HT-29 (cell line): ENCODE measurements at regions not wholly inside any gene's neighbourhood (a gene's known extent, or its start where the extent isn't known, plus 50 kb on each side); places are given as distances from the start of the nearest gene placed in this dataset.
A peak's percentile ranks its signal among the peaks of the same experiment; 100 is the strongest.
"Not testable (repeated sequence)": the region's sequence is repeated elsewhere in the genome, so short reads cannot be mapped to it uniquely, and the experiment has no call there.

Experiments used
- DNase-seq: peaks from one replicate; pipeline ENCODE4 v3.0.0-alpha.2; 2015; ENCODE audit warnings: low spot score

GRCh38 chrX:95973456-95974095 is 711.1 kb upstream of the DIAPH2 start:
- not testable (repeated sequence) for DNase-seq

GRCh38 chrX:95974096-95974470 is 710.6 kb upstream of the DIAPH2 start:
- no peak for DNase-seq

- DNase-seq: no peak
Measured at GRCh38 chrX:95974890-95975289, 709.8 kb upstream of the DIAPH2 start.

- no peak for DNase-seq
Measured at GRCh38 chrX:95995583-95995982, 689.1 kb upstream of the DIAPH2 start.

GRCh38 chrX:95996294-95996693 is 688.3 kb upstream of the DIAPH2 start:
- no peak for DNase-seq

GRCh38 chrX:96002431-96002830 is 682.2 kb upstream of the DIAPH2 start:
- DNase-seq: no peak

GRCh38 chrX:96004386-96004785 is 680.3 kb upstream of the DIAPH2 start:
- DNase-seq: no peak

- no peak for DNase-seq
Measured at GRCh38 chrX:96006281-96006680, 678.4 kb upstream of the DIAPH2 start.

- DNase-seq: no peak
Measured at GRCh38 chrX:96027407-96027806, 657.2 kb upstream of the DIAPH2 start.

- peak; percentile 36 for DNase-seq
Measured at GRCh38 chrX:96052078-96052477, 632.6 kb upstream of the DIAPH2 start.

GRCh38 chrX:96081891-96082290 is 602.8 kb upstream of the DIAPH2 start:
- no peak for DNase-seq

- DNase-seq: no peak
Measured at GRCh38 chrX:96094616-96095015, 590.0 kb upstream of the DIAPH2 start.

GRCh38 chrX:96098471-96098870 is 586.2 kb upstream of the DIAPH2 start:
- DNase-seq: no peak

GRCh38 chrX:96102997-96103396 is 581.6 kb upstream of the DIAPH2 start:
- no peak for DNase-seq

- DNase-seq: no peak
Measured at GRCh38 chrX:96112689-96113088, 572.0 kb upstream of the DIAPH2 start.

GRCh38 chrX:96126182-96126581 is 558.5 kb upstream of the DIAPH2 start:
- DNase-seq: no peak

- DNase-seq: not testable (repeated sequence)
Measured at GRCh38 chrX:96128058-96128457, 556.6 kb upstream of the DIAPH2 start.

GRCh38 chrX:96140796-96141195 is 543.8 kb upstream of the DIAPH2 start:
- no peak for DNase-seq

- no peak for DNase-seq
Measured at GRCh38 chrX:96147681-96148080, 537.0 kb upstream of the DIAPH2 start.

GRCh38 chrX:96170626-96171025 is 514.0 kb upstream of the DIAPH2 start:
- DNase-seq: no peak

GRCh38 chrX:96176921-96177320 is 507.7 kb upstream of the DIAPH2 start:
- no peak for DNase-seq

- DNase-seq: no peak
Measured at GRCh38 chrX:96181605-96182004, 503.0 kb upstream of the DIAPH2 start.

GRCh38 chrX:96182366-96182765 is 502.3 kb upstream of the DIAPH2 start:
- peak; percentile 70 for DNase-seq

GRCh38 chrX:96183391-96183790 is 501.3 kb upstream of the DIAPH2 start:
- DNase-seq: no peak
